GM18868 (cell line): ENCODE measurements at regions not wholly inside any gene's neighbourhood (a gene's known extent, or its start where the extent isn't known, plus 50 kb on each side); places are given as distances from the start of the nearest gene placed in this dataset.
"Not testable (repeated sequence)": the region's sequence is repeated elsewhere in the genome, so short reads cannot be mapped to it uniquely, and the experiment has no call there.

Experiments
- ATAC-seq: cut with Tn5 transposase; IDR thresholded peaks from one replicate; pipeline ENCODE4 v1.9.1; 2021; ENCODE audit warnings: mild to moderate bottlenecking, moderate library complexity; ENCODE audit not compliant: unreplicated experiment

GRCh38 chr12:76292891-76293290 is 55.3 kb downstream of the BBS10 start:
- ATAC-seq = not testable (repeated sequence)

DNA sequence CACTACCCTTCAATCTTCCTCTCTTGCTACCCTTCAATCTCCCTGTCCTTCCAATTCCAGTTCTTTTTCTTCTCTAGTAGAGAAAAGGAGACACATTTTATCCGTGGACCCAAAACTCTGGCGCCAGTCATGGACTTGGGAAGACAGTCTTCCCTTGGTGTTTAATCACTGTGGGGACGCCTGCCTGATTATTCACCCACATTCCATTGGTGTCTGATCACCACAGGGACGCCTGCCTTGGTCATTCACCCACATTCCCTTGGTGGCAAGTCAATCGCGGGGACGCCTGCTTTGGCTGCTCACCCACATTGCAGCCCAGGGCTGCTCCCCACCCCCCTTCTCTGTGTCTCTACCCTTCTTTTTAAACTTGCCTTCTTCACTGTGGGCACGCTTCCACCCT is 55.9 kb downstream of the BBS10 start:
- not testable (repeated sequence) for ATAC-seq

GRCh38 chr12:76290963-76291859 is 57.0 kb downstream of the BBS10 start:
- ATAC-seq = no peak

GRCh38 chr12:76288218-76288617 is 60.0 kb downstream of the BBS10 start:
- no peak for ATAC-seq

- ATAC-seq = no peak
These were observed 63.1 kb downstream of the BBS10 start for GRCh38 chr12:76284816-76285750.

DNA sequence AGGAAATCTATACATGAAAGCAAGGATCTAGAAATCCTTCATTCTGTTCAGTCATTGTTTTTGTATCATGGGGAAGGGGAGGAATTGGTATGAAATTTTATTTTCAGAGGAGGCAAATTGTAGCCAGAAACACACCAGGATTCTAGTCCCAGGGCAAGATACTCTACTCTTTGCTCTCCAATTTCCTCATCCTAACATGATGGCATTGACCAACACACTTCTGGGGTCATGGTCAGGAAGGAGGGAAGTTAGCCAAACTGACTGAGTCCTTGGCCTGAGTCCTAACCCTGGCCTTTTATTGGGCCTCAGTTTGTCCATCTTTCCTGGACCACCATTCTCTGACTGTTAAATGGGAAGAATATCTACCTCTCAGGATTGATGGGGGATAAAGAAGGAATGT is 65.5 kb downstream of the BBS10 start:
- ATAC-seq = no peak

- ATAC-seq = no peak
These were observed 70.7 kb downstream of the BBS10 start for GRCh38 chr12:76277480-76277879.

DNA sequence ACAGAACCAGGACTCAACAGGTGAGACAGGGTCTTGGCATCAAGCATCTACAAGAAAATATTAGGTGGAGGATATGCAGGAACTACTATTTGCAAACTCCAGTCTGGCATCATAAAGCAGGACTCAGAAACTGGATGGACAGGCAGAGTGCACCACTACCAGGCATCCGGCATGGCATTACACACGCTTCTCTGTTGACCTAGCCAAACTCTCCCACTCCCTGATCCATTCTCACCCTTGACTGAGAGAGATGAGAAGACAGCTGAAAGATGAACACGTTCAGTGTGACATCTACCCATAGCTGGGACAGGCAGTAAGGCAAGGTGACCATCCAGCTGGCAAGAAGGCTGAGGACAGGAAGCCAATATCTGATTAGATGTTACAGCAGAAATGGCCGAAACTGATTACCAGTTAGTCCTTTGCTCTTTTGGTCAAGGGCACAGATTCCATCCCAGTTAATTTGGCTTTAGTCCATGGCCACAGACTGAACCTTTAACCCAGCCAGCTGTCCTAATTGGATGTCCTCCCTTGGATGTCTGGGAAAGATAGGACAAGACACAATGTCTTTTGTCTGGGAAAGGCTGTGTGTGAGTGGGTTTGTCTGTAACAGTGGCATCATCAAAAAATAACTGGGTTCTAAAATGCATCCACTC is 71.6 kb downstream of the BBS10 start:
- ATAC-seq = no peak

DNA sequence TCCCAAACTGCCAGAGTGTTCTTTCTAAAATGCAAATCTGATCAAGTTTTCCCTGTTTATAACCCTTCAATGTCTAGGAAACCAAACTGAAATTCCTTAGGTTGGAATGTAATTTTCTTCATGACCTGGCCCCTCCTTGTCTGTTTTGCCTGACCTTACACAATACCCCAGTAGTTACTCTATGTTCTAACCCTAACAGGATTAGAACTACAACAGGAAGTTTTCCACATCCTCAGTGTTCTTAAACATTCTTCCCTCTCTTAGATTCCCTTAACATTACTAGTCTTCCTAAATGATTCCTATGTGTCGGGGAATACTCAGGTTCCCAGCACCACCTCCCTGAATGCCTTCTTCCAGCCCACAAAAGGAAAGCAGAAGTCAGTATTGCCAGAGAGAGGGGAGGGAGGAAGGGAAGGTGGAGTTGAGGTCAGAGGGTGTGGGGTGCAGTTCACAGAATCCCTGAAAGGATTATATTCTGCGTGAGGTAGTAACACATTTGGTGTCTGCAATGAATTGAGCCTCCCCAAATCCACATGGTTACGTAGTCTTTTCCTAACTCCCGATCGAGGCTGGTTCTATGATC is 72.6 kb downstream of the BBS10 start:
- ATAC-seq = no peak

DNA sequence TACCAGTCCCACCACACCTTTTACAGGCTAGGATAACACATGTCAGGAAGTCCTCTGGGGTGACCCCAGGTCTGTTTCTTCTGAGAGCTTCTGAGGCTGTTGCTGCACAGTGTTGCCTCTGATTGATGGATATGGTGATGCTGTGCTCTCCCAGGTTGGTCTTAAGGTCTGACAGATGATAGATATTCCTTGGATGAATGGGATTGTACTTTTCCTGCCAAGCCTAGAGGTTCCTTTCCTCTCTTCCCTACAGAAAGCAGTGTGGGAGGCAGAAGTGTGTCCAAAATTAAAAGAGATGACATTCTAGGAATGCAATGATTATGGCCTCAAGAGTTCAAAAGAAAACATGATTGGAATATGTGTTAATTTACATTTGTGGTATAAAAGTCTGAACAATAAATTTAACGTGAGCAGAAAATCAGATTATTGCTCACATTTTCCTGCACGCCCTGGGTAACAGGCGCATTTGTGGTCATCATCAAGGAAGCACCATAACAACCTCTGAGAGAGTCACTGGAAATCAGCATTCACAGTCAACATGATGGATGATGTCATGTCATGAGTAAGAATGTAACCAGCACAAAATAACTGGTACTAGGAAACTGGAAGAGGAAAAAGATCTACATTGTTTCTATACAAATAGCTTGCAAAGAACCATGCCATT is 73.7 kb downstream of the BBS10 start:
- no peak for ATAC-seq

DNA sequence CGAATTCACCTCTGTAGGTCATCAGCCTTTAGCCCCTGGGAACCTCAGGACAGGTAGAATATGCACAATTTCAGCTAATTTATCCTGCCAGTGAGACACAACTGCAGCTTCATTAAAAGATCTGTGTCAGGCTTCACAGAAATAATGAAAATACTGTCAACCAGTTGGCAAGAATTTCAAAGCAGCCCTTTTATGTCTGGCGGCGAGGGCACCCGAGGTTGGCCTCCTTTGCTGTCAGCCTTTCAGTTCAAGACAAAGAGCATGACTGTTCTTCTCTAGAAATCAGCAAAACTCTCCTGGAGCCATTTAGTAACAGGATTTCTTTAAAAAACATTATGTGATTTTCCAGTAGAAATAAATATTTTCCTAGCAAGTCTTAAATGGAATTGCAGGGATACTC is 75.9 kb downstream of the BBS10 start:
- no peak for ATAC-seq

DNA sequence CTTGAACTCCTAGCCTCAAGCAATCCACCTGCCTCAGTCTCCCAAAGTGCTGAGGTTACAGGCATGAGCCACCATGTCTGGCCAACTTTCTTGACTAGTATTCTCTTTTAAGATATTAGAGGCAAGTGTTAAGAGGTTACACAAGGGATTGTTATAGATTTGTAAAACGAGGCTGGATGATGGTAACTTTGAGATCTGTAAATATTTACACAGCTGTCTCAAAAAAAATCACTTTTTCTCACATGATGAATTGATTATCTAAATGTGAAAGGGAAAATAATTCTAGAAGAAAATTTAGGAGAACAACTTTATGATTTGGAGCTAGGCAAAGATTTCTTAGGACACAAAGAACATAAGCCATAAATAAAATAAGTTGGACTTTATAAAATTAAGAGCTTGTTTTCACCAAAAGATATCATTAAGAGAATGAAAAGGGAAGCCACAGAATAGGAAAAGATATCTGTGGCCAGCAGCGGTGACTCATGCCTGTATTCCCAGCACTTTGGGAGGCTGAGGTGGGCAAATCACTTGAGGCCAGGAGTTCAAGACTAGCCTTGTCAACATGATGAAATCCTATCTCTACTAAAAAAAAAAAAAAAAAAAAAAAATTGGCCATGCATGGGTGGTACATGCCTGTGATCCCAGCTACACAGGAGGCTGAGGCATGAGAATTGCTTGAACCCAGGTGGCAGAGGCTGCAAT is 77.4 kb downstream of the BBS10 start:
- no peak for ATAC-seq

DNA sequence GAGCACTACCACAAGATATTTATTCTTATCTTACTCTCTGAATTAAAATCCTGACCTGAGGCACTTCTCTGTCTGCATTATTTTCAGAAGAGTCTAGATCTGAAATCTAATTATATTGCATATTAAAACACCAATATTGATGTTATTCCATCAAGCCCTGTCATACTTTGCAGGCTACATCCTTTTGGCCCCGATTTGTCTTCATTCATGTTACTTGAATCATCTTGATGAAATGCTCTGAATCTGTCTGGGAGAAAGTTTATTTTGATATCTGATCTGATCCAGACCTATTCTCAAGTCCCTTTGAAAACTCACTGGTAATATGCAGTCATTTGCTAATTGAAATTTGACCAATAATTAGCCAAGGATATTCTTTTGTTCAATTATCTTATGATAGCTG is 79.9 kb downstream of the BBS10 start:
- ATAC-seq = no peak

- no peak for ATAC-seq
These were observed 81.4 kb downstream of the BBS10 start for GRCh38 chr12:76266797-76267196.

DNA sequence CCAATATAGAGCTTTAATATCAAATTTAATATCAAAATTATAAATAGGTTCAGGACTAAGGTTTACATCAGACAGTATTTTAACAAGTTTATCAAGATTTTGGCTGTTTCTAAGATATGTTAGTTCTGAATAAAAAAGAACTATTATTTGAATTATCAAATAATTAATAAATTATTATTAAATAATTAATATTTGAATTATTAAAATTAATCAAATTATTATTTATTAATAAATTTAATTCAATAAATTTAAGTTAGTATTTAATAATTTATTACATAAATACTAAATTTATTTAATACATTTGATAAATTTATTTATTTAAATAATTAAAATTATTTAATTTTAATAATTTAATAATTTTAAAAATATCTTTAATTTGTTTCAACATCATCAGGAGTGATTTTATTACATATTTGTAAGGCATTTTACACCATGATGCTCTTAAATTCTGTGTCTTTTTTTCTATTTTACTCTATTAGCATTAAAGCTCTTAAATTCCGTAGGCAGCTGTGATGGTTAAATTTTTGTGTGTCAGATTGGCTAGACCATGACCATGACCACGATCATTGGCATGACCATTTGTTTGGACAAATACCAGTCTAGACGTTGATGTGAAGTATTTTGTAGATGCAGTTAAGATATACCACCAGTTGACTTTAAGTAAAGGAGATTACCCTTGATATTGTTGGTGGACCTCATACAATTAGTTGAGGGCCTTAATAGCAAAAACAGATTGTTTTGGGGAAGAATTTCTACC is 82.6 kb downstream of the BBS10 start:
- no peak for ATAC-seq

- no peak for ATAC-seq
These were observed 83.6 kb downstream of the BBS10 start for GRCh38 chr12:76264611-76265012.

GRCh38 chr12:76263696-76264095 is 84.5 kb downstream of the BBS10 start:
- no peak for ATAC-seq

- no peak for ATAC-seq
These were observed 87.8 kb downstream of the BBS10 start for GRCh38 chr12:76260390-76260748.
